HPDE6-E6E7 (cell line): ENCODE measurements at regions not wholly inside any gene's neighbourhood (a gene's known extent, or its start where the extent isn't known, plus 50 kb on each side); places are given as distances from the start of the nearest gene placed in this dataset.

Source experiments
- DNase-seq: peaks from one replicate; pipeline ENCODE4 v3.0.0; 2011; ENCODE audit warnings: missing footprints; ENCODE audit errors: extremely low spot score

- DNase-seq = no peak
These were observed 258.5 kb downstream of the KCNS3 start for GRCh38 chr2:18136881-18137475.

- DNase-seq = no peak
These were observed 254.8 kb downstream of the KCNS3 start for GRCh38 chr2:18133310-18133709.

GRCh38 chr2:18132697-18133096 is 254.2 kb downstream of the KCNS3 start:
- no peak for DNase-seq

DNA sequence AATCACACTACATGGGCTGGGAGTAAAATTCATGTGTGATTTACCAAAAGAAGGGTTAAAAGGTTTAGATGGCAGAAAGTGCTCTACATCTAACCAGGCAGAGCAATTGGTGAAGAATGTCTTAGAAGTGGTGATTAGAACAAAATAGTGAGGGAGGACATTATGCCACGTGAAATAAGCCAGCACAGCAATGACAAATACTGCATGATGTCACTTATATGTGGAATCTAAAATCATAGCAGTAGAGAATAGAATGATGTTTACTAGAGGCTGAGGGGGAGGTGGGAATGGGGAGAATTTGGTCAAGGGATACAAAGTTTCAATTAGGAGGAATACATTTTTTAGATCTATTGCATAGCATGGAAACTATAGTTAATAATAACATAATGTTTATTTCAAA is 253.3 kb downstream of the KCNS3 start:
- no peak for DNase-seq

DNA sequence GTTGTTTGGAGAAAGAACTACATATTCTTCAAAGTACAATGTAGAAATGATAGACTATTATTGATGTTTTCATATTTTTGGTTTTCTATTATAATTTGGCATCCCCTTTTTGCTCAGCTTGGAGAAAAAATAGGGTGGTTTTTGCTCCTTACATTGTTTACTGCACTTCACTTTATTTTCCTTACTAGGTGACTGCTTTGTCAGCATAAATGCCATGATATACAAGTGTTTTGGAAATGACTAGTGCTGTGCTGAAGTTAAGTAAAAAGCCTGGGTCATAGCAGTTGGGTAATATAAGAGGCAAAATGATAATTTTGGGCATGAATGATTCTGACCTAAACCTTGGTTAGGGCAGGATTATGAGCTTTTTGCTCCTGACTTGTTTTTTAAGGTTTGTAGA is 250.9 kb downstream of the KCNS3 start:
- no peak for DNase-seq

- DNase-seq = no peak
These were observed 246.8 kb downstream of the KCNS3 start for GRCh38 chr2:18125303-18125702.

DNA sequence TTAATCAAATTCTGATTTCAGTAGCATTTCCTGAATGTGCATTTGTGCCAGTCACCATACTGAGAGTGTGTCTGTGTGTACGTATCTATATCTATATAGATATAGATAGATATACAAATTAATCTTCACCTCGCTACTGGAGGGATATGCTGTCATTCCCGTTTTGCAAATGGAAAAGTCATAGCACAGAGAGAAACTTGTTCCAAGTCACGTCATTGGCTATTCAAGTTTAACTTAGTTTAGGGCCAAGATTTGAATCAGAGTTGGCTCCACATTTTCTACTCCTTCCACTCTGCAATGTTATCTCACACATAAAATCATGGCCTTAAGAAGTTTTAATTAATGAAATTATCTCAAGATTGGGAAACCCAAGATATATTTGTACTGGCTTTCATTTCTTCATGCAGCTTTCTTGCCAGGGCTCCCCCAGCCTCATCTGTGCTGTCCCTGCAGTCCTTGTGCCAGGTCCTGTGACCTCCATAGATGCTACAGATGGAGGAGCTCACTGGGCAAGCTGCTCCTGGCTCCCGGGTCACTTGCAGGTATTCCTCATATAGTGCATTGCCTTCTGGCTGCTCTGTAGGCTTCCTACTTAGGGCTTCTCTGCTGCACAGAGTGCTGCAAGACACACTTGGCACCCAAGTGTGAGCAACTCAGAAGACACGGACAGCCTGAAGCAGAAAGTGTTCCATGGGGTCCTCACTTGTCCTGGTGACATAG is 245.8 kb downstream of the KCNS3 start:
- DNase-seq = no peak

DNA sequence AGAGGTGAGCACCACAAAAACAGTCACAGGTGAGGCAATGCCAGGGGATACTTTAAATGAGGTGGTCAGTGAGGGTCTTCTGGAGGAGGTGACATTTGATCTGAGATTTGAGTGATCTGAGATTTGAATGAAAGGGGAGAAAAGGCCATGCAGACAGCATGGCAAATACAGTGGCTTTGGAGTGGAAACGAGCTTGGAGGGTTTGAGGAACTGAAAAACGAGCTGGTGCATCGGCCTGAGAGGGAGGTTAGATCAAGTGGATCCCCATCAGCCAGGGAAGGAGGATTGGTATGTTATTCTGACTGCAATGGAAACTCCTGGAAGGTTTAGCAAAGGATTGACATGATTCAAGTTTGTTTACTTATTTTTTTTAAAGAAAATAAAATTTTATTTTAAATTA is 245.1 kb downstream of the KCNS3 start:
- no peak for DNase-seq

GRCh38 chr2:18123211-18123570 is 244.7 kb downstream of the KCNS3 start:
- DNase-seq = no peak

- DNase-seq = no peak
These were observed 244.2 kb downstream of the KCNS3 start for GRCh38 chr2:18122544-18123210.

GRCh38 chr2:18119883-18120282 is 241.4 kb downstream of the KCNS3 start:
- no peak for DNase-seq

DNA sequence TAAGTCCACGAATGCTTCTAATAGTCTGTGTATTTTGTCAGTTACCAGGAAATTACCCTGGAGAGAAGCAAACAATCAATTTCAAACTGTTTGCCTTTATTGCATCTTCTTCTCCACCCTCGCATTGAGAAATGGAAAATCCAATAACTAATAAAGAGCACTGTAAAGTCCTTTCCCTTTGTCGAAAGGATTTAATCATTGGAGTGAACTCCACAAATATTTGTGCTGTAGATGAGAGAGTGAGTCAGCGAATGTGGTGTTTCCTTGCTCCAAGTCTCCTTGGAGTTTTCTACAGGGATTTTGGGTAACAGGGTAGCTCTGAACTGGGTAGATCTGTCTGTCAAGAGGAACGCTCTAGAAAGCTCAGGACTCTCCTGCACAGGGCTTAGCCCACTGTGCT is 240.2 kb downstream of the KCNS3 start:
- no peak for DNase-seq

GRCh38 chr2:18117592-18117991 is 239.1 kb downstream of the KCNS3 start:
- peak; percentile 16 for DNase-seq

DNA sequence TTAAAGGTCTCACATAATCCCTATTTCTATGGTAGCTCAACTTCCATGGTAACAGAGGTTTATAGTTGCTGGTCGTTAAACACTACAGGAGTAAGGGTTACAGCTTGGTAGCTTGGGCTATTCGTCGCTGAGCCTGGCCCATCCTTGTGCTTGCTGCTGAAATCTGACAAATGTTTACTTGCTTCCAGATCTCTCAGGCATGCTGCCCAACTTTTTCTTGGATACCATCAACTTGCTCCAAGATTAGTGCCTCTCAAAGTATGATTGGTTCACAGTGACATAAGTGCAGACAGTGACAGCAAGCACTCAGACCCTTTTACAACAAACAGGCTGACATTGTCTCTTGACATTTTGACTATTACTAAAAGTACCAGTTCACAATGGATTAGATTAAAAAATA is 231.8 kb downstream of the KCNS3 start:
- DNase-seq = no peak

GRCh38 chr2:18106841-18107240 is 228.4 kb downstream of the KCNS3 start:
- no peak for DNase-seq

GRCh38 chr2:18105929-18106328 is 227.5 kb downstream of the KCNS3 start:
- no peak for DNase-seq

DNA sequence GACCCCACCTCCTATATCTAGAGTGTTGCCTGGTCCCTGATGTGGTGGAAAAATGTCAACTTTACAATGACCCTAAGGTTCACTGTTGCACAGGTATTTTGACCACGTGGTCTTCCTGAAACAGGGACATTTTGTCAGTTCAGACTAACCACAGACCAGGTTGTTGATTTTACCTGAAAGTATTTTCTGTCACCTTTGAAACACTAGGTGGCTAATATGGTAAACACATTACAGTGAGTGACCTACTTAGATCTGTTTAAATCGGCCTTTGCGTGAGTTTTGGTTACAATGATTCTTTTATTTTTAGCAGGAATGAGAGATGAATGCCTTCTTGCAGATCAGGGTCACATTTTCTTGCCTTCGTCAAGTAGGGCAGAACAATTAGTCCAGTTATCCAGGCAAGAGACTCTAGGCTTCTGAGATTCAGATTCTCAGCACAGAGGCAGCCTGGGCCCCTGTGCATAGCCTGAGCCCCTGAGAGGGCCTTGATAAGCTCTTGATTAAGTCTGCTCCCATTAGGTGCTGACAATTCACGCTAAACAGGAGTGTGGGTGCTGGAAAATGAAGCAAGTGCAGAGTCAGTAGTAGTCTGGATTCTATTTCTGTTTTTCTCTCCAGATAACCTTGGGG is 226.2 kb downstream of the KCNS3 start:
- DNase-seq = no peak

DNA sequence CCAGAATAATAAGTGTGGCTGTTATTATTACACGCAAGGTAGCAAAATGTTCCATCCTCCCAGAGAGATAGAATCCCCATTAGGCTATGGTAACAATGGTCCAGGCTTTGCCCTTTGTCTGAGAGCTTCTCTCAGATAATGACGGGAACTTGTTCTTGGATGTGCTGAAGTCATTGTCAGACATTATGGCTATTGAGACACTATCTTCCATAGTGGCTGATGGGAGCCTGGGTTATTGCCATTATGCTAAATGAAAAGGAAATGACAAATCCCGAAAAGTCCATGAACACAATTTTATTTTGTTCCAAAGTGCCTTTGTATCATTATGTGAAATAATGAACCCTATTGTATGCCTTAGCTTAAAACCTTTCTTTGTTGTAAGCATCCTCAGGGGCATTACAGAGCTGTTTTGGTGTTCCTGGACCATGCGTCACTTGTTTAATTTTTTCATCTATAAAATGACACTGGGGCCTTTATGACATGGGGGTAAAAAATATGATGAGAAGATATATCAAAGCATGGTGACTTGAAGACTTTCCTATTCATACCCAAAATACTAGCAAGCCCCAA is 218.5 kb downstream of the KCNS3 start:
- DNase-seq = no peak

GRCh38 chr2:18094277-18094676 is 215.8 kb downstream of the KCNS3 start:
- DNase-seq = no peak

- no peak for DNase-seq
These were observed 214.7 kb downstream of the KCNS3 start for GRCh38 chr2:18093196-18093595.

DNA sequence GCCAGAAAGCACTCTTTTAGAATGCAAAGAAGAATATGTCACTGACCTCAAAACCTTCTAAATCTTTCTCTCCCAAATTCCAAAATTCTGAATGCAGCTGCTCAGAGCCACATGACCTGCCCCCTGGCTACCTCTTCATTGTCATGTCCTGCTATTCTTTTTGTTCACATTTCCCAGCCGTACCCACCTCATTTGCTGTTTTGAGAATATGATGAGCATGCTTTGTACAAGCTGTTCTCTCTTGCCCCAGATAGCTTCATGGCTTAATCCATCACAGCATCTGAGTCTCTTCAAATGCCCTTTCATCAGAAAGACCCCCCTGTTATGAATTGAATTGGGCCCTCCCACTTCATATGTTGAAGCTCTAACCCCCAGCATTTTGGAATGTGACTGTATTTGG is 214.3 kb downstream of the KCNS3 start:
- no peak for DNase-seq

GRCh38 chr2:18085593-18085992 is 207.1 kb downstream of the KCNS3 start:
- no peak for DNase-seq

DNA sequence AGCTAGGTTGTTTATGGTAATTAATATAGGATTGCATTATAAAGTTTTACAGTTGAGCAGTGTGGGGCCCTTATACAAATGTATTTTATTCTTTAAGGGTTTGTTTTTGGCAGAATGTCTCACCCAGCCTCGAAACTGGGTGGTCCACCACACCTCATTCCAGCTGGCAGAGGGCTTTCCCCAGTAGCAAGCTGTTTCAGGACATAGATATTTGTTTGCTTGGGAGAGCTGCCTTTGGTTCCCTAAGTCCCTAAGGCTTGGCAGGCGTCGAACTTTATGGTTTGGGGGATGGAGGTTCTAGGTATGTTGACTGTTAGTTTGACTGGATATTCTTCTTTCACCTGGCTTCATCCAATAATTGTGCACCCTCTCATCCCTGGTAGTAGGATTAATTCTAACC is 205.9 kb downstream of the KCNS3 start:
- no peak for DNase-seq
